Duodenal mucosa (tissue), 2 donors: ENCODE measurements at regions not wholly inside any gene's neighbourhood (a gene's known extent, or its start where the extent isn't known, plus 50 kb on each side); places are given as distances from the start of the nearest gene placed in this dataset.

Experiments used
- H3K27ac ChIP-seq: one replicate; pipeline ENCODE4 v1.7.0; 2013; ENCODE audit warnings: low read depth, low read length
- H3K27me3 ChIP-seq, 2 donors: one replicate each; pipeline ENCODE4 v1.7.0; 2013; ENCODE audit warnings: low read length in 2 of 2, control low read depth in 1 of 2; ENCODE audit not compliant: insufficient read depth in 2 of 2, control insufficient read depth in 1 of 2
- H3K36me3 ChIP-seq, 2 donors: one replicate each; pipeline ENCODE4 v1.7.0; 2013; ENCODE audit warnings: low read length in 2 of 2, control low read depth in 1 of 2; ENCODE audit not compliant: insufficient read depth in 2 of 2, control insufficient read depth in 1 of 2
- H3K4me1 ChIP-seq, 2 donors: one replicate each; pipeline ENCODE4 v1.7.0; 2013; ENCODE audit warnings: low read length in 2 of 2, control low read depth in 1 of 2; ENCODE audit not compliant: insufficient read depth in 2 of 2, control insufficient read depth in 1 of 2
- H3K4me3 ChIP-seq, 2 donors: one replicate each; pipeline ENCODE4 v1.7.0; 2013; ENCODE audit warnings: low read length in 2 of 2, low read depth in 1 of 2
- H3K9ac ChIP-seq, 2 donors: one replicate each; pipeline ENCODE4 v1.7.0; 2013; ENCODE audit warnings: low read length in 2 of 2, low read depth in 1 of 2
- H3K9me3 ChIP-seq, 2 donors: one replicate each; pipeline ENCODE4 v1.7.0; 2013; ENCODE audit warnings: low read length in 2 of 2, control low read depth in 1 of 2; ENCODE audit not compliant: control insufficient read depth in 1 of 2

DNA sequence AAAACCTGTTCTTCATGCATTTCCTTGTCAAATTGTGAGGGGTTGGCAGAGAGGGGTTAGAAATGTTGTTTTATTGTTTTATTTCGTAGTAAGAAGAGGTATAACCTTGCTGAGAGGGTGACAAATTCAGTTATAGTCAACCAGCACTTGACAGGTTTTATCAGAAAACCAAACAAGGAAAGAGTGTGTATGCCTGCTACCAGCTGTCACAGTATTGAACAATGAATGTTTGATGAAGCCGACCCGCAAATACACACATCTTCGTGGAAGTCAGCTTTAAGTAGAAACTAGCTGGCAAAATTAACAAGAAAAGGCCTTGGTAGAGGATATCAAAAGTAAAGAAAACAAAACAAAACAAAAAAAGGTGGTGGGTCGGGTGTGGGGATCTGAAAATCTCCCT, 214.6 kb upstream of the TLE4 start:
- no peak overlapping the region for H3K27ac ChIP-seq
- H3K27me3 ChIP-seq: no peaks in the 10 kb centered on the region
- no peaks in the 10 kb centered on the region for H3K4me1 ChIP-seq
- H3K9me3 ChIP-seq: no peaks in the 10 kb centered on the region
- no peak overlapping the region for H3K4me3 ChIP-seq
- no peak overlapping the region for H3K9ac ChIP-seq
- no peaks in the 10 kb centered on the region for H3K36me3 ChIP-seq

DNA sequence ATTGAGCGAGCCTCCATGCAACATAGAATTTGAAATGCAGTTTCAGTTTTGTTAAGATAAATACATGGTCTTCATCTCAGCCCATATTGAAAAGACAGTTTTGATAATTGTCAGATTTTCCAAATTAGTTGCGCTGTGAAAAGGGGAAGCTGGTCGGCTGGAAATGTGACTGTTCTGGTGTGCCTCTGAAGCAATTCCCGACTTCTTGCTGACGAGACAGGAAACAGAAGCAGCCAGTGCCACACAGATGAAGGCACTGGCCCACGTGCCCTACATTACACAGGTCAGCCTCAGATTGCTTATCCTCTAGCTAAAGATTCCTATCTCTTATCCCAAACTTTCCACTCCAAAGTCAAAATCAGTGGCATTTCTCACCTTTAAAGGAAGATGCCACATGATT, 214.1 kb upstream of the TLE4 start:
- H3K27me3 ChIP-seq: no peaks in the 10 kb centered on the region
- H3K9me3 ChIP-seq: no peaks in the 10 kb centered on the region
- H3K27ac ChIP-seq: no peak overlapping the region
- H3K36me3 ChIP-seq: no peaks in the 10 kb centered on the region
- H3K4me3 ChIP-seq: no peak overlapping the region
- H3K9ac ChIP-seq: no peak overlapping the region
- no peaks in the 10 kb centered on the region for H3K4me1 ChIP-seq

GRCh38 chr9:79360387-79361347, 211.1 kb upstream of the TLE4 start:
- no peak overlapping the region for H3K9ac ChIP-seq
- H3K9me3 ChIP-seq: no peaks in the 10 kb centered on the region
- H3K36me3 ChIP-seq: no peaks in the 10 kb centered on the region
- no peak overlapping the region for H3K4me3 ChIP-seq
- no peaks in the 10 kb centered on the region for H3K4me1 ChIP-seq
- no peak overlapping the region for H3K27ac ChIP-seq
- H3K27me3 ChIP-seq: no peaks in the 10 kb centered on the region

DNA sequence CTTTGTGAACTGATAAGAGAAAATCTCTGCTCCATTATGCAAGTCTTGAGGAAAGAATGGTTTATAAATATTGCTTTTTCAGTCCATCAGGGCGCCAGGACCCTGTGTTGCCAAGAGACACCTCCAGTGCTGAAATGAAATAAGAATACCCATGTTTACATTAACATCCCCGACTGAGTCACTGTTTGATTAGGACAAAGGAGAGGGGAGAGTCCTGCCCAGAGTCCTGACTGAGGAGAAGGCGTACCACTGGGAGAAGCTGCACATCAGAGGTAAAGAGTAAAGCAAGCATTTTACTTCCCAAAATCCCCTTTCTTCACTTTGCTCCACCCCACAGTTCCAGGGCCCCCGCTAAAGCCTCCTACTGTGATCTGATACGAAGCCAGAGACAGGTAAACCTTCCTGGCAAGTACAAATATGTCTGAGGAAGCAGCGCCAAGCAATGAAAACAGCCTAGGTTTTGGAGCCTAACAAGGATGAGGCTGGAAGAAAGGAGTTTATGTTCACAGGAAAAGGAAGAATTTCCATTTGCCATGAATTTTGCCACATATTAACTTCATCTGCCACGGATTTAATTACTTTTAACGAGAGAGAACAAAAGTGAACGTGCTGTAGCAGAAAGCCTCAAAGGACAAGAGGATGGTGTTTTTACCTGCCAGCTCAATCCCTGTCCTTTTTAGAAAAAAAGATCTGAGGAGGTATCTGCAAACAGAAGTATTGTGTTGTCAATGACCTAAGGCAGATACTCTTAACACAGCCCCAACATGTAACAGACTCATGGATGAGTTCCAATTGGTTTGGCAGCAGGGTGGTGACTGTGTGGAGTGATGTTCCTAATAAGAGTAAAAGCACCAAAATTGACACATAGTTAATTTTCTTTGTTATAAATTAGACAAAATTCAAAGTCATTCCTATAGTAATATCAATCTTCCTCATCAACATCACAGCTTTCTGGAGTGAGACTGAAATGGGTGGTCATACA, 209.4 kb upstream of the TLE4 start:
- H3K4me3 ChIP-seq: no peak overlapping the region
- no peak overlapping the region for H3K9ac ChIP-seq
- H3K4me1 ChIP-seq: no peaks in the 10 kb centered on the region
- H3K9me3 ChIP-seq: no peaks in the 10 kb centered on the region
- no peaks in the 10 kb centered on the region for H3K36me3 ChIP-seq
- no peak overlapping the region for H3K27ac ChIP-seq
- H3K27me3 ChIP-seq: no peaks in the 10 kb centered on the region

- no peaks in the 10 kb centered on the region for H3K27me3 ChIP-seq
- no peak overlapping the region for H3K27ac ChIP-seq
- H3K4me3 ChIP-seq: no peak overlapping the region
- H3K36me3 ChIP-seq: no peaks in the 10 kb centered on the region
- H3K9ac ChIP-seq: no peak overlapping the region
- no peaks in the 10 kb centered on the region for H3K4me1 ChIP-seq
- no peaks in the 10 kb centered on the region for H3K9me3 ChIP-seq
Measured at GRCh38 chr9:79369676-79370075, 202.1 kb upstream of the TLE4 start.

DNA sequence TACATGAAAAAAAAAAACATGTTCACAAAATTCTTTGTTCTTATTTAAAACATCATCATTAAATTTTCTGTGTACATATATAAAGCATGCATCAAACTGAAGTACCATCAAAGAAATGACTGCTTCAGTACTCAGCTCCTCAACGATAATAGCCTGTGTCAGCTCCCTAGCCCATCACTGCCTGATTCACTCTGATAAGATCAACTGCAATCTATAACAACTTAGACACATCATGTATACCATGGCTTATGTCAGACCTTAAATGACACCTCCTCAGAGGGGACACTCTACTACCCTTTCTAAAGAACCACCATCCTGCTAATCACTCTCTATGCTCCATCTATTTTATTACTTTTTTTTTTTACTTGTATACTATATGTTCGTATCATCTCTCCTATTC, 200.5 kb upstream of the TLE4 start:
- no peak overlapping the region for H3K4me3 ChIP-seq
- H3K36me3 ChIP-seq: no peaks in the 10 kb centered on the region
- H3K9ac ChIP-seq: no peak overlapping the region
- H3K27ac ChIP-seq: no peak overlapping the region
- H3K9me3 ChIP-seq: no peaks in the 10 kb centered on the region
- no peaks in the 10 kb centered on the region for H3K4me1 ChIP-seq
- H3K27me3 ChIP-seq: no peaks in the 10 kb centered on the region

DNA sequence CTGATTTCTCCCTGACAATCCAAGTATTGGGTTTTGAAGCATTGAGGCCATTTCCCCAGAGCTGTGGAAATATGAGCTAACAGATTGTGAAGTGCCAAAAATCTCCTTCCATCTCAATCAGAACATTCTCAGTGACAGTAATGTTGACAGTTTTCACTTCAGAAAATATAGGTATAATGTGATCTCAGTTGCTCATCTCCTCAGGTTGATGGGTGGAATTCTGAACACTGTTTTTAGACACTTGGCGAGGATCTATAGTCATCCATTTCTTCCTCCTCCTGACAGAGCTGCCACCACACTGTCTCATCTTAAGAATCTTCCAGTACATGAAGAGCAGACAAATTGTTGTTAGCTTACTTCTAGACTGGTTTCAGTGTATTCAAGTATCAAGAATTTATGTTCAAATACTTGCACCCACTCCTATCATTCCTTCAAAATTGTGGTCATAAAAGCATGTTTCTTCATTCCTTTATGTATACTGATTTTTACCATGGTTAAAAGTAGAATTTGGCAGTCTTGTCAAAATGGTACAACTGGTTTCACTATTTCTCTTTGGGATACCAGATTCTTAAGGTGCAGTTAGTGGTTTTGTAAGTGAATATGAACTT, 199.7 kb upstream of the TLE4 start:
- Histone ChIP-seq H3K27ac (no peak overlapping the region), H3K36me3 (no peaks in the 10 kb centered on the region), H3K9me3 (no peaks in the 10 kb centered on the region), H3K4me1 (no peaks in the 10 kb centered on the region), H3K9ac (no peak overlapping the region), H3K4me3 (no peak overlapping the region), H3K27me3 (no peaks in the 10 kb centered on the region)

DNA sequence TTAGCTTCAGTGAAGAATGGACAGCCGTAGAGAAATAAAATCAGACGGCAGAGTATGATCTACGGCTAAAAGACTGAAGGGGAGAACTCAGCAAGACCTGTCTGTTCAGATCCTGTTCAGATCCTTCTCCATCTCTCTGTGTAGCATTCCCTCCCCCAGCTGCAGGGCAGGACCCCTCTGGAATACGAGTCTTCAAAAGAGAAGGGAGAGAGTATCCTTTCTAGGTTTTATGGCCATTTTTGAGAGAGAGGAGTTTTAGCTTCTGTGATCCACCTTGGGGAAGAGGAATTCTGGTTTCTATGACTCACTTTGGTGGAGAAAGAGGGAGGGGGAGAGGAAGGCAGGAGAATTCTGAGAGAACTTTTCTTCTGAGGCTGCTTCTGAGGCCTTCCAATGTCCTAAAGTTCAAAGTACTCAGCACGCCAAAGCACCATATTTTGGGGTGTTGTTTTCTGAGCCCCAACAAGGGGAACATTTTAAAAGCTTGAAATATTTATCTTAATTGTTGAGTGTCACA, 194.4 kb upstream of the TLE4 start:
- H3K4me1 ChIP-seq: no peaks in the 10 kb centered on the region
- no peaks in the 10 kb centered on the region for H3K27me3 ChIP-seq
- no peaks in the 10 kb centered on the region for H3K36me3 ChIP-seq
- H3K4me3 ChIP-seq: no peak overlapping the region
- no peak overlapping the region for H3K9ac ChIP-seq
- H3K9me3 ChIP-seq: peaks cover 0 to 3% of the 10 kb centered on the region in 2 donors
- no peak overlapping the region for H3K27ac ChIP-seq

DNA sequence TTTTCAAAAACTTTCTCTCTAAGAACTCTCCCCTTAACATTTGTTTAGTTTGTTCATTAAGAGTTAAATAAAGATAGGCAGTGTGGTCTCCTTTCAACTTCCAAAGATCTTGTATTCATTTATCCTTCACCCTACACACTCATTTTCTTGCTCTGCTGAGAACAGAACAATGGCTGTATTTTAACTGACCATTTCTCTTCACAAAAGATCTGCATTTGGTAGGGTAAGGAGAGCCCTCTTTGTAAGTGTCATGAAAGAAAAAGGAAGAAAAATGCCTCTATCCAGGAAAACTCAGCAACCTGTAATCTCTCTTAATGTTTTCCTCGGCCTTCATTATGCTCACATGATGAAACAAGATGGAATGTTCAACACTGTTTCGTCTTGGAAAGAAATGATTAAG, 193.7 kb upstream of the TLE4 start:
- peaks cover 0 to 3% of the 10 kb centered on the region in 2 donors for H3K9me3 ChIP-seq

More for the DNA sequence above, 193.7 kb upstream of the TLE4 start:
- no peak overlapping the region for H3K27ac ChIP-seq
- no peak overlapping the region for H3K4me3 ChIP-seq
- no peaks in the 10 kb centered on the region for H3K36me3 ChIP-seq
- no peaks in the 10 kb centered on the region for H3K27me3 ChIP-seq
- H3K9ac ChIP-seq: no peak overlapping the region
- H3K4me1 ChIP-seq: no peaks in the 10 kb centered on the region
